IPS-18c (cell line): ENCODE measurements at regions not wholly inside any gene's neighbourhood (a gene's known extent, or its start where the extent isn't known, plus 50 kb on each side); places are given as distances from the start of the nearest gene placed in this dataset.
"Not testable (repeated sequence)": the region's sequence is repeated elsewhere in the genome, so short reads cannot be mapped to it uniquely, and the experiment has no call there.

Experiments used
- H3K4me3 ChIP-seq: 2 replicates; pipeline ENCODE4 v1.7.0; 2013; ENCODE audit warnings: low read depth, mild to moderate bottlenecking, low read length, moderate library complexity; ENCODE audit not compliant: insufficient read depth
- H3K9me3 ChIP-seq: one replicate; pipeline ENCODE4 v1.6.1; 2013; ENCODE audit warnings: mild to moderate bottlenecking, low read length, moderate library complexity; ENCODE audit not compliant: control insufficient read depth, insufficient read depth

DNA sequence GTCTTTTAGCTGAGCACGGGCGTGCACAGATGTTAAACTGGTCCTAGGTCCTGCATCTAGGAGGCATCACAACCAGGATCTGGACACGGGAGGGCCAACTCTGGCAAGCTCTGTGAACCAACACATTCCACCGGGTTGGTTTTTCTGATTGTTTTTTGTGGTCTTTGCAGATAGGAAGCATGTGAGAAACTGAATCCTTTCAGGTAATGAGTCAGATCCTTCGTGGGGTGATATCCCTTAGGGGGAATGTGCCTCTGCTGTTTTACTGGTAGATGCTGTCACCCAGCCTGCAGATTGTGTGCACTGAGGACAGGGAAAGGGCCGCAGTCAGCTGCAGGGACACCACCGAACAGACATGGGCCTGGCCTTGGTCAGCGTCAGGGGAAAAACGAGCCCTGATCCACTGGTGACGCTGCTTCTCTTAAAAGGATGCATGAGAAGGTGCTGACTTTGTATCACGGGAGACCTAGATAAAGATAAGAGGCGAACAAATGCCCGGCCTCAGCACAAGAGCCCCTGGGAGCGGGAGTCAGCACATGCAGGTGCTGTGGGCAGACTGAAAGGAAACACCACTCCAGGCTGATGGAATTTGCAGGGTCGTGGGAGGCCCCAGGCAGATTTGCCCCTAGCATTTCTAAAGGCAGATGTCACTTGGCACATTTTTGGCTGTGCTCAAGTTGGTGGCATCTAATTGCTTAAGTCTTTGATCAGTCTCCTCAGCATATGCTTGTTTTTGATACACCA lies 51.1 kb downstream of the DOP1B start:
- no peaks in the 10 kb centered on the region for H3K9me3 ChIP-seq
- H3K4me3 ChIP-seq = no peak overlapping the region

DNA sequence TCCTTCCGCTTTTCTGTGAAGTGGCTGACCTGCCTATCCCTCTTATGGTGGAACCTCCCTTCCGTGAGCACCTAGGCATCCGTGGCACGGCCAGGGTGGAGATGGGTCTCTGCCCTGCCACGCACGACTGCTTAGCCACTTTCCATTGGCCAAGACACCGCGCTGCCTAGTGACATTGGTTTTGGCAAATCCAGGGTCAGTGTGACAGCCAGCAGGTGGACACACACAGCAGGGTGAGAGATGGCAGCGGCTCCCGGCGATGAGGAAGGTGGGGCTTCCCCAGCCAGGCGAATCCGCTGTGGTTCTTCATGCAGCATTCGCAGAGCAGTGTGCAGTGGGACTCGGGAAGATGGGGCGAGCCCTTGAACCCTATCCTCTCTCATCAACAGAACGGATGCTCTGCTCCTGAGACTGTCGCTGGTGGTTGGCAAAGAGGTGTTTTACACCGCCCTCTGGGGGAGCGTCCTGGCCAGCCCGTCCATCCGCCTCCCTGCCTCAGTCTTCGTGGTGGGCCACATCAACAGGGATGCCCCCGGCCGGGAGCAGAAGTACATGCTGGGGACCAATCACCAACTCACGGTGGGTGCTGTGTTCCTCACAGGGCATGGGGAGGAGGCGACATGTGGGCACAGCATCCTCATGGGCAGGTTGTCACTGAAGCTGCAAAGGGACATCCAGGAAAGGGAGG lies 51.8 kb downstream of the DOP1B start:
- H3K4me3 ChIP-seq = no peak overlapping the region

DNA sequence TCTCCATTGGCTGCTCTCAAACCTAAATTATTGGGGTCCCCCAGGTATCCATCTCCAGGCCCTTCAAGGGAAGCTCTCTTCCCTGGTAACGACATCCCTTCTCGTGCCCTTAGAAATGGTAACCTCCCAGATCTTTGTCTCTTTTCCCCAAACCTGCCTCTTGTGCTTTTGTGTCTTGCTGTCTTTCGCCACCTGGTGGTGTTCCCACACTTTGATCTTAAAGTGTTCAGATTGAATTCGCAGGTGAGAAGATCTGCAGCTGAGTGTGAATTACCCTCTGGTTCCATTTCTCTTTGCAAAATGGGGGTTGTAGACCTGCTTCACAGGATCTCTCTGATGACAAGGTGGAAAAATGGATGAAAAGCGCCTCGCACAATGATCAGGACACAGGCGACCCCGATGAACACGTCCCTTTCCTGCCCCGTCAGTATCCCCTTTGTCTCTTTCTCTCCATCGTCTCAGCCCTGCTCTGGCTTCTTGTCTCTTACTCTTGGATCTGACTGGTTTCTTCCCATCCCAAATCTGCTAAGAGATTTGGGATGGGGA lies 53.1 kb downstream of the DOP1B start:
- no peaks in the 10 kb centered on the region for H3K9me3 ChIP-seq
- no peak overlapping the region for H3K4me3 ChIP-seq

More for the DNA sequence above, 51.8 kb downstream of the DOP1B start:
- no peaks in the 10 kb centered on the region for H3K9me3 ChIP-seq

DNA sequence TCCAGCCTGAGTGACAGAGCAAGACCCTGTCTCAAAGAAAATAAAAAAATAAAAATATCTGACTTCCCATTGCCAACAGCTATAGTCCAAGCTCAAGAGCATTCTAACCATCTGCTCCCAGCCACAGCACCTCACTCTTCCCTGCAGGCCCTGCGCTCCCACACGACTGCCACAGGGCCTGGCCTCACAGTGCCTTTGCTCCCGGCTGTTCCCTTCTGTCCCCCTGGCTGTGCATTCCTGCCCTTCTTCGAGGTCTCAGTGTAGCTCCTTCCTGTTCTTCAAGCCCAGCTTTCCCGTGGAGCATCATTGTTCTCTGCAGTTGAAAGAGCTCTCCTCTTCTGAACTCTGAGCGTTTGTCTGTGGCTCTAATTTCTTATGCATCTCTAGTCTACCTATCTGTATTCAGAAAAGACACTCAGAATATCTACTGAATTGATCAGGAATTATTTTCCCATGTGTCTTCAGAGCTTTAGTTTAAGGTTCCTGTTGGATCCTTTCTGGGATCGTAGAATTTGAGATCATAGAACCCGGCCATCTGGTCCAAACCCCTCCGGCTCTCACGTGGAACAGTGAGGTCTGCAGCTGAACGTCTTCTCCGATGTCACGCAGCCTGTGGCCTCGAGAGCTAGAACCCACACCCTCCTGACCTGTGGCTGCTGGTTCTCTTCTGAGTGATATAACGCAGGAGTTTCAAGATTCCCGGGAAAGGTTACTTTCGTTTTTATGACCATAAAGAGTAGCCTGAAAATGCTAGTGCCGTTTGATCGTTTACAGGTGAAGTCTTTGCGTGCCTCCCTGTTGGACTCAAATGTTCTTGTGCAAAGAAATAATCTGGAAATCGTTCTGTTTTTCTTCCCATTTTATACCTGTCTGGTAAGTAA lies 54.4 kb downstream of the DOP1B start:
- Histone ChIP-seq H3K4me3 (no peak overlapping the region), H3K9me3 (no peaks in the 10 kb centered on the region)

DNA sequence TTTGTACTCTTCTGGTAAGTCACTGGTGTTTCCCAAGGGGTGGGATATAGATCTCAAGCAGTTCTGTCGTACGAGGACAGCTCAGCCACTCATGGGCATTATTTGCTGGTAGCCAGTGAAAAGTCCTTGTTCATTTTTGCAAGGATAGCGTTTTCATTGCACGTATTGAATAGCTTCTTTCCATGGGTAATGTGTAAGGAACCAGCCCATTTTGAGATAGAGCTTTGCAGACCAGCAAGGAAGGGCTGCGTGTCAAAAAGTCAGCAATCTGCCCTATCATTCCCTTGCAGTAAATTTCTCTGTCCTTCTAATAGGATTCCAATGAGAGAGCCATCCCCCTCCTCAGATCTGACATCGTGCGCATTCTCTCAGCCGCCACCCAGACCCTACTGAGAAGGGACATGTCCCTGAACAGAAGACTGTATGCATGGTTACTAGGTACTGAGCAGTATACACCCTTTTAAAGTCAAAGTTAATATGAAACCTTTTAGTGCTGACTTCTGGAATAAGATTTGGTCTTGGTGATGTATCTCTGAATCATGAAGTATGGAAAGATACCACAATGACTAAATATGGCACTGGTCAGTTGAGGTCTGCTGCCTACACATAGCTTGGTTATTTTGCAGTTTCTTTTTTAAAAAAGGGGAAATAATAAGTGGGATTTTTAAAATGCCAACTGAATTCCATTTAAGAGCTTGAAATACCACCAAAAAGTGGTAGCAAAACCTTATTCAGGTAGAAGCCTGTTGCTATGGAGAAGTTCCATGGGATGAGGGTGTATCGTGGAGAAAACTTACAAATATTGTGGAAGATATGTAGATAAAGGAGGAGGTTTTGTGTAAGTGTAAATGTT lies 55.3 kb downstream of the DOP1B start:
- Histone ChIP-seq H3K4me3 (no peak overlapping the region), H3K9me3 (no peaks in the 10 kb centered on the region)

DNA sequence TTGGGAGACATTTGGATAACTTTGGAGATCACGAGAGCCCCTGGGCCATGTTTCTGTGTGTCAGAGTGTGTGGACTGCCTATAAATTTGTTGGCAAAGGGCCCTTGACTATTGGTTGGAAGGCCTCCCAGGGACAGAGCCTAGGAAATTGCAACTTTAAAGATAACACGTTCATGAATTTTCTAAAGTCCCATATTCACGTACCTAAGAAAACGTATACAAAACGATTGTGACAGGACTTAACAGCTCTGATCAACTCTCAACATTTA lies 55.8 kb downstream of the DOP1B start:
- H3K9me3 ChIP-seq = no peaks in the 10 kb centered on the region
- no peak overlapping the region for H3K4me3 ChIP-seq

DNA sequence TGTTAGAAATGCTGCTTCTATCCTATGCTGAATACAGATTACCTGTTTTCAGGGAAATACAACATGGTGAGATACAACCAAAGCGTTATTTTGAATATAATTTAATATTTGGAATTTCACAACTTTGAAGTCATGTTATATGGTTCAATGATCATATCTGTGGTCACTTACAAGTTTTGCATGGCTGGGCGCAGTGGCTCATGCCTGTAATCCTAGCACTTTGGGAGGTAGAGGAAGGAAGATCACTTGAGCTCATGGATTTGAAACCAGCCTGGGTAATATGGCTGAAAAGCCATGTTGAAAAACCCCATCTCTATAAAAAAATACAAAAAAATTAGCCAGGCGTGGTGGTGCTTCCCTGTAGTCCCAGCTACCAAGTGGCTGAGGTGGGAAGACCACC lies 57.9 kb downstream of the DOP1B start:
- Histone ChIP-seq H3K4me3 (no peak overlapping the region), H3K9me3 (no peaks in the 10 kb centered on the region)

DNA sequence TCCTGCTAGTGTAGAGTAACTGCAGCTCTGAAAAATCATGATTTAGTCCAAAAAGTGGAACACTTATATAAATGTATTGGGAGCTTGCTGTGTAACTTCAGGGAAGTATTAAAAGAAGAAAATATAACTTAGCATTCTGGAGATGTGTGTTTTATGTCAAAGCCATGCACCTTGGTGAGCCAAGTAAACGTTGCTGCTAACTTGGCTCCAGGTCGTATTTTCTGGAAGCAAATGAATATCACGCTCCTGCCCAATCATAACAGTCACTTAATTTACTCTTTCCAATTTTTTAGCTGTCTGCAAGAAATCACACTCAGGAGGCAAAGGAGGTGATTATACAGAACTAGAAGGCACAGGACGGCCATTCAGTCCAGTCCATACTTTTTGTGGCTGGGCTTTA lies 61.1 kb downstream of the DOP1B start:
- no peak overlapping the region for H3K4me3 ChIP-seq
- no peaks in the 10 kb centered on the region for H3K9me3 ChIP-seq

DNA sequence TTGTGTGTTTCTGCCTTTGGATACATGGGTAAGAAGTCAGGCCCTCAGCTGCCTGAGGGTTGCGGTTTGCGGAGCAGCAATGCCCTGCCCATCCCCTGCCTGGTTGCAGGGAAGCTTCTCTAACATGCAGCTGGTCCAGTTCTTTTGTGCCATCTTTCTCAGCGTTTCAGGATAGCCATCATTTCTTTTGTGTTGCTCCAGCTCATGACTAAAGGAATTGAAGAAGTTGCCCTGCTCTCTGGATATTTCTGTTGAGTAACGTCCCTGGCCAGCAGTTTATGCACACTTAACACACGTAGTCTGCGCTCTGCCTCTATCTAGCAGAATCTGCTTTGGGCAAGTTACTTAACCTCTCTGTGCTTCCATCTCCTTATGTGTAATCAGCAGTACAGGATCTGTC lies 62.1 kb downstream of the DOP1B start:
- no peak overlapping the region for H3K4me3 ChIP-seq
- no peaks in the 10 kb centered on the region for H3K9me3 ChIP-seq

DNA sequence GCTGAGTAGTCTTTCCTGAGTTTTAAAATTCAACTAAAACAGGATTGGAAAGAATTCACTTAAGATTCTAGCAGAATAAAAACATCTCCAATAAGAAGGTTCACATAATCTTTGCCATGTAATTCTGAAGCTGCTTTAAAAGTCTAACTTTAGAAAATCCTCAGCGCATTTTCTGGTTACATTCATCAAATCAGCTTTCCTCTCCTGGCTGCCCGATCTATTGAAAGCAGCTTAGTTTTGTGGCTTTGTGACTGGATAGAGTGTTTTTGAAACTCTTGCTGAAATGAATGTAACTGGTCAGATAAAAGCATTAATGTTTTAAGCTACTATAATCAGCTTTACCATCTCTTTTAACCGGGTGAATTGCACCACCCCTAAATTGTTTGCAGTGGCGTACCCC lies 66.8 kb downstream of the DOP1B start:
- Histone ChIP-seq H3K9me3 (no peaks in the 10 kb centered on the region), H3K4me3 (no peak overlapping the region)

DNA sequence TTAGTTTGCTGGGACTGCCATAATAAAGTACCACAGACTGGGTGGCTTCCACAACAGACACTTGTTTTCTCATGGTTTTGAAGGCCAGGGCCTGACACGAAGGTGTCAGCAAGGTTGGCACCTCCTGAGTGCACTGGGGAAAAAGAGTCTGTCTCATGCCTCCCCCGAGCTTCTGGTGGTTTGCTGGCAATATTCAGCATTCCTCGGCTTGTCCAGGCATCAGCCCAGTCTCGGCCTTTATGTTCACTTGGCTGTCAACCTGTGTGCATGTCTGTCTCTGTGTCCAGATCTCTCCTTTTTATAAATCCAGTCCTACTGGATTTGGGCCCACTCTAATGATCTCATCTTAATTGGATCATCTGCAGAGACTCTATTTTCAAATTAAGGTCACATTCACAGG lies 72.6 kb downstream of the DOP1B start:
- H3K4me3 ChIP-seq = no peak overlapping the region
- H3K9me3 ChIP-seq = peaks cover 2% of the 10 kb centered on the region

DNA sequence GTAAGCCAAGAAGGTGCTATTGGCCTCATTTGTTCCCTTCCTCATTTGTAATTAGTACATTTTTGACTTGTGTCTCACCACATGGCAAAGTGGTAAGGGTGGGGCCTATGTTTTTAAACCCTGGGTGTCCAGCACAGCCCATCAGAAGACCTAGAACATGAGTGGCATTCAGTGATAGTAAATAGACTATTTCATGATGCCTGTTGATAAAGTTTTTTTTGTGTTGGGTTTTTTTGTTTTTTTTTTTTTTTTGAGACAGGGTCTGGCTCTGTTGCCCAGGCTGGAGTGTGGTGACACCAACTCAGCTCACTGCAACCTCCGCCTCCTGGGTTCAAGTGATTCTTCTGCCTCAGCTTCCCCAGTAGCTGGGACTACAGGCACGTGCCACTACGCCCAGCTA lies 74.8 kb downstream of the DOP1B start:
- H3K4me3 ChIP-seq, H3K9me3 ChIP-seq: not testable (repeated sequence)

DNA sequence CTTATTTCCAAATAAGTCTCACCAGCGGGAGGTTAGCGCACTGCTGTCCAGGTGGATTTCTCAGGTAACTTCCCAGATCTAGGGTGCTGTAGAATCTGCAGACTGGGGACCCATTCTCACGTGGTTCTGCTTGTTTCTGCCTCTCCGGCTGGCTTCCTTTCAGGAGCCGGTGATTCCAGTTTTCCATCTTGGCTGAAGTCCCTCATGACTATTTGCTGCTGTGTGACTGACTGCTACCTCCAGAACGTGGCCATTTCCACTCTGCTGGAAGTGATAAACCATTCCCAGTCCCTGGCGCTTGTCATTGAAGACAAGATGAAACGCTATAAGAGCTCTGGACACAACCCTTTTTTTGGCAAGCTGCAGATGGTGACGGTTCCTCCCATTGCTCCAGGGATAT lies 76.0 kb downstream of the DOP1B start:
- Histone ChIP-seq H3K4me3 (no peak overlapping the region), H3K9me3 (peaks cover 2% of the 10 kb centered on the region)

DNA sequence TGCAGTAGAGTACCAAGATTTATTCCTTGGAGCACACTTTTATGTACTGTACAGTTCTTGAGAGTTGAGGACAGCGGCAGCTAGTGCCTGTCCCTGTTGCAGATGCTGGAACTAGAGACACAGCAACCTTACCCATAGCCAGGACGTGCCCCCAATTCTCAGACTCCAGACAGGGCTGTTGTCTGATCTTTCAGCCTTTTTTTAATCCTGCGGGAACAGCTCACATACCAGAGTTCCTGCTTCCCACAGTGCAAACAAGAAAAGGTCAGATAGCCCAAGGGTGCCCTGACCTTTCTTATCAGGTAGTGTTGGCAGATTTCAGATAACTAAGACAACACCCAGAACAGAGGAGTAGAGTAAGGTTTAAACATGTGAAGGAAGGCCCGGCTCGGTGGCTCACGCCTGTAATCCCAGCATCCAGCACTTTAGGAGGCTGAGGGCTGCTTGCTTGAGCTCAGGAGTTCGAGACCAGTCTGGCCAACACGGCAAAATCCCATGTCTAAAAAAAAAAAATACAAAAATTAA lies 78.5 kb downstream of the DOP1B start:
- Histone ChIP-seq H3K9me3 (peaks cover 2% of the 10 kb centered on the region), H3K4me3 (no peak overlapping the region)

DNA sequence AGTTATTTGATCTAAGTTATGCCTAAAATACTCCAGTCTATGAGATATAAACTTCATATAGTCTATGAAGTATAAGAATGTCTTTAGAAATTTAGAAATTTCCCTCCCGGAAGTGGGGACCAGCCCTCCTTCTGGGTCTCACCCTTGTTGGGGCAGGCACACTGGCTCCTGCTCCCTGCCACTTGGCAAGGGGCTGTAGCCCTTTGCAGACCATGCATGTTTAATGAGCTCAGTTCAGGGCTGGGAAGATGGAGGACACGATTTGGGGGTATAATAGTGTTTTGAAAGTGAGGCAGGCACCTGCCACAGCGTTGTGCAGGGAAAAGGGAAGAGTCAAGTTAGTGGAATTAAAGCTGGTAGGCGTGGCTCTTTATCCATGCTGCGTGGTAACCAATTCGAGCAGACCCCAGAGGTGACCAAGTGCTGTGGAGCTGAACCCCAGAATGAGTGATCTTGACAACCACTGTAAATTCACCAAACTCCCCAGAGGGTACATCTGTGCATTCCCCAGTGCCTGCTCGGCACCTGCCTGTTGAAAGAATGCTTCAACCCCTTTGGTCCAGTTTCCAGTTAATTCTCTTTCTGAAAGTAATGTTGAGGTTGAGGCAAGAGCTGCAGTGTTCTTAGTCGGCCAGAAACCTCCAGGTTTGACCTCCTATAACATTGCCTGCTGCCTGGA lies 79.6 kb downstream of the DOP1B start:
- no peaks in the 10 kb centered on the region for H3K9me3 ChIP-seq
- no peak overlapping the region for H3K4me3 ChIP-seq

DNA sequence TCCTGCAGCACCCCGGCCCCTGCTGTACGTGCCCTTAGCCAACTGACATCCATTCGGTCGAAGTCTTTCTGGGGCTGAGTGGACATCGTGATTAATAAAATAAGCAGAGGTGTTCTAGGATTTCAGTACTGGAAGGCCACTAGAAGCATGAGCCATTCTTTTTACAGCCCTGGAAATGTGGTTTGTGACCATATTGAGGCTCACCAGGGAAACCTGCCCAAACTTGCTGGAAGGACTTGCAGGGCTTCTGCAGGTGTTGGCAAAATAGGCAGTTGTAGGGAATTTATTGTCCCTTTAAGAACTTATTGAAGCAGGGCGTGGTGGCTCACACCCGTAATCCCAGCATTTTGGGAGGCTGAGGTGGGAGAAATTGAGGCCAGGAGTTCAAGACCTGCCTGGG lies 80.8 kb downstream of the DOP1B start:
- H3K4me3 ChIP-seq = no peak overlapping the region
- H3K9me3 ChIP-seq = no peaks in the 10 kb centered on the region
